Smooth muscle cell (in vitro differentiated cells): ENCODE measurements at regions not wholly inside any gene's neighbourhood (a gene's known extent, or its start where the extent isn't known, plus 50 kb on each side); places are given as distances from the start of the nearest gene placed in this dataset.
A peak's percentile ranks its signal among the peaks of the same experiment; 100 is the strongest.

Source experiments
- DNase-seq: peaks from one replicate; lab custom pipeline; 2025; ENCODE audit not compliant: unreplicated experiment; lab: John Stamatoyannopoulos, UW
- H2AFZ ChIP-seq: fragments of 200-600 bp; sonication (generic); 2 replicates; pipeline ENCODE4 v1.6.0; 2016; ENCODE audit warnings: antibody characterized with exemption, low read depth, mild to moderate bottlenecking
- H3F3A ChIP-seq: fragments of 200-600 bp; sonication (generic); 2 replicates; pipeline ENCODE4 v1.6.0; 2017; ENCODE audit warnings: antibody characterized with exemption, low read depth
- H3K27ac ChIP-seq: fragments of 200-600 bp; sonication (generic); 2 replicates; pipeline ENCODE4 v1.5.1; 2016; ENCODE audit warnings: low read depth, mild to moderate bottlenecking
- H3K27me3 ChIP-seq: fragments of 200-600 bp; sonication (generic); 2 replicates; pipeline ENCODE4 v1.6.1; 2016; ENCODE audit warnings: low read depth, mild to moderate bottlenecking
- H3K36me3 ChIP-seq: fragments of 200-600 bp; sonication (generic); 2 replicates; pipeline ENCODE4 v1.5.1; 2016; ENCODE audit warnings: low read depth
- H3K4me1 ChIP-seq: fragments of 200-600 bp; sonication (generic); 2 replicates; pipeline ENCODE4 v1.5.1; 2016; ENCODE audit warnings: low read depth
- H3K4me2 ChIP-seq: fragments of 200-600 bp; sonication (generic); 2 replicates; pipeline ENCODE4 v1.6.0; 2016; ENCODE audit warnings: mild to moderate bottlenecking
- H3K4me3 ChIP-seq: fragments of 200-600 bp; sonication (generic); 2 replicates; pipeline ENCODE4 v1.5.1; 2016; ENCODE audit warnings: mild to moderate bottlenecking
- H3K79me2 ChIP-seq: fragments of 200-600 bp; sonication (generic); 2 replicates; pipeline ENCODE4 v1.6.0; 2016; ENCODE audit warnings: low read depth, mild to moderate bottlenecking
- H3K9ac ChIP-seq: fragments of 200-600 bp; sonication (generic); 2 replicates; pipeline ENCODE4 v1.6.0; 2016; ENCODE audit warnings: low read depth
- H3K9me3 ChIP-seq: fragments of 200-600 bp; sonication (generic); replicated peaks from 2 replicates; pipeline ENCODE4 v1.5.1; 2016; ENCODE audit warnings: low read depth
- H4K20me1 ChIP-seq: fragments of 200-600 bp; sonication (generic); 2 replicates; pipeline ENCODE4 v1.6.0; 2016; ENCODE audit warnings: low read depth
- WGBS: methylation state at CpG from one replicate; pipeline ENCODE4 v1.1.7; 2016; ENCODE audit warnings: low lambda C conversion rate; 5-methylcytosine and 5-hydroxymethylcytosine counted together
- TF ChIP-seq, protein P1 (sequence below): fragments of 200-600 bp; sonication (generic); IDR thresholded peaks from 2 replicates; pipeline ENCODE4 v1.5.1; 2017; ENCODE audit warnings: borderline replicate concordance, mild to moderate bottlenecking, antibody characterized with exemption; ENCODE audit not compliant: insufficient read depth, poor library complexity, severe bottlenecking

DNA sequence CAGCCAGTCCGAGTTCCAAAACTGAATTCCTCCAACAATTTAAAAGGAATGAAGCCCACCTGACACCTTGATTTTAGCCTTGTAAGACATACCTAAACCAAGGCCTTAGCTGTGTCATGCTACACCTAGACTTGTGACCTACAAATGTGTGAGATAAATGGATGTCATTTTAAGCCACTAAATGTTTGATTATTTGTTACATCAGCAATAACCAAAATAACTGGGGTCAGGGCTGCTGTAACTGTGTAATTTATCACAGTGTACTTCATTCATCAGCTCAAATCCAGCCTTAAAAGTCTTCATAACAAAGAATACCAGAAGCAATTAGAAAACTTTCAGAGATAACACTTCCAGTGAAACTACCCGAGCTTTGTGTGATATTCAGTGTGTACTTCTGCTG, 673.0 kb upstream of the ANO3 start:
- Histone ChIP-seq H3K79me2 (no peaks in the 10 kb centered on the region), H3K4me2 (no peak overlapping the region), H3K9ac (no peak overlapping the region), H3K36me3 (no peaks in the 10 kb centered on the region), H3F3A (no peaks in the 10 kb centered on the region), H3K27me3 (no peaks in the 10 kb centered on the region), H3K4me1 (no peaks in the 10 kb centered on the region), H3K9me3 (no peaks in the 10 kb centered on the region), H3K27ac (no peak overlapping the region), H4K20me1 (no peaks in the 10 kb centered on the region), H2AFZ (peak overlapping the region; percentile 55), H3K4me3 (no peak overlapping the region)
- 82% methylated on average over 2 of the region's 2 CpGs for WGBS
- no peak for DNase-seq
- TF ChIP-seq, protein P1, sequence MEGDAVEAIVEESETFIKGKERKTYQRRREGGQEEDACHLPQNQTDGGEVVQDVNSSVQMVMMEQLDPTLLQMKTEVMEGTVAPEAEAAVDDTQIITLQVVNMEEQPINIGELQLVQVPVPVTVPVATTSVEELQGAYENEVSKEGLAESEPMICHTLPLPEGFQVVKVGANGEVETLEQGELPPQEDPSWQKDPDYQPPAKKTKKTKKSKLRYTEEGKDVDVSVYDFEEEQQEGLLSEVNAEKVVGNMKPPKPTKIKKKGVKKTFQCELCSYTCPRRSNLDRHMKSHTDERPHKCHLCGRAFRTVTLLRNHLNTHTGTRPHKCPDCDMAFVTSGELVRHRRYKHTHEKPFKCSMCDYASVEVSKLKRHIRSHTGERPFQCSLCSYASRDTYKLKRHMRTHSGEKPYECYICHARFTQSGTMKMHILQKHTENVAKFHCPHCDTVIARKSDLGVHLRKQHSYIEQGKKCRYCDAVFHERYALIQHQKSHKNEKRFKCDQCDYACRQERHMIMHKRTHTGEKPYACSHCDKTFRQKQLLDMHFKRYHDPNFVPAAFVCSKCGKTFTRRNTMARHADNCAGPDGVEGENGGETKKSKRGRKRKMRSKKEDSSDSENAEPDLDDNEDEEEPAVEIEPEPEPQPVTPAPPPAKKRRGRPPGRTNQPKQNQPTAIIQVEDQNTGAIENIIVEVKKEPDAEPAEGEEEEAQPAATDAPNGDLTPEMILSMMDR: no peak

DNA sequence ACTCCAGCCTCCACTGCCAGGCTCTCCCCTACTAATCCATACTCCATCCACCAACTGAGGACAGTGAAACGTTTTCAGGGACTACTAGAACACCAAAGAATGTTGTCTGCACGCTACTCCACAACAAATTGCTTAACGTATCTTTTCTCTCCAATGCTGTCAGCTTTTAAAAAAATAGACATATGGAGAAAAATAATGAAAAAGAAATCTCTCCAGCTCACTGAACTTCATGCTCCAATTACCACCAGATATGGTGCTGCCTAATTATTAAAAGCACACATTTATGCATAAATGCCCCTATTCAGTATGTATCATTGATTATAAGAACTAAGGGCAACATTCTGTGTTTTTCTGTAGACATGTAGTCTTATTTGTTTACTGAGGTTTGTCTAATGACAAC, 672.2 kb upstream of the ANO3 start:
- Histone ChIP-seq H3K79me2 (no peaks in the 10 kb centered on the region), H3K27me3 (no peaks in the 10 kb centered on the region), H3K27ac (no peak overlapping the region), H3K4me1 (no peaks in the 10 kb centered on the region), H3K36me3 (no peaks in the 10 kb centered on the region), H4K20me1 (no peaks in the 10 kb centered on the region), H2AFZ (peak overlapping the region; percentile 55), H3K4me2 (no peak overlapping the region), H3K4me3 (no peak overlapping the region), H3K9ac (no peak overlapping the region), H3K9me3 (no peaks in the 10 kb centered on the region), H3F3A (no peaks in the 10 kb centered on the region)
- no peak for DNase-seq
- 75% methylated on average over 3 of the region's 3 CpGs for WGBS
- TF ChIP-seq, protein P1: no peak

DNA sequence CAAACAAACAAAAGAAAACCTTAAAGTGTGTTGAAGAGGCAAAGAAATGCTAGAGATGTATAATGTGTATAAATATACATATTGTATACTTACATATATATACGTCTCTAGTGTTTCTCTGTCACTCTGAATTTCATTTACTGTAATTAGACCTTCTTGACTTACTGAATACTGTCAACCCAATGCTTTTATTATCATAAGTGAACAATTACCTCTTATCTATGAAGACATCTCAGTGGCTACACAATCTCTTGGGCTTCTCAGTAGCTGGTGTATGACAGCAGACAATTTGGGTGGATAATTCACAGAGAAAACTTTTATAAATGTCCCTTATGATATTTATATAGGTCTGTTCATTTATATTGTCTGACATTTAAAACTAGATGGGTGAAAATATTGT, 664.1 kb upstream of the ANO3 start:
- no peaks in the 10 kb centered on the region for H3K27me3 ChIP-seq
- no peaks in the 10 kb centered on the region for H3K79me2 ChIP-seq
- no peak overlapping the region for H2AFZ ChIP-seq
- H3K9me3 ChIP-seq: no peaks in the 10 kb centered on the region
- WGBS: 86% methylated on average over 1 of the region's 1 CpG
- no peaks in the 10 kb centered on the region for H3K36me3 ChIP-seq
- DNase-seq: no peak
- no peak overlapping the region for H3K4me2 ChIP-seq
- H4K20me1 ChIP-seq: no peaks in the 10 kb centered on the region
- H3F3A ChIP-seq: no peaks in the 10 kb centered on the region
- no peaks in the 10 kb centered on the region for H3K4me1 ChIP-seq
- TF ChIP-seq, protein P1: no peak
- no peak overlapping the region for H3K4me3 ChIP-seq
- no peak overlapping the region for H3K9ac ChIP-seq
- no peak overlapping the region for H3K27ac ChIP-seq

DNA sequence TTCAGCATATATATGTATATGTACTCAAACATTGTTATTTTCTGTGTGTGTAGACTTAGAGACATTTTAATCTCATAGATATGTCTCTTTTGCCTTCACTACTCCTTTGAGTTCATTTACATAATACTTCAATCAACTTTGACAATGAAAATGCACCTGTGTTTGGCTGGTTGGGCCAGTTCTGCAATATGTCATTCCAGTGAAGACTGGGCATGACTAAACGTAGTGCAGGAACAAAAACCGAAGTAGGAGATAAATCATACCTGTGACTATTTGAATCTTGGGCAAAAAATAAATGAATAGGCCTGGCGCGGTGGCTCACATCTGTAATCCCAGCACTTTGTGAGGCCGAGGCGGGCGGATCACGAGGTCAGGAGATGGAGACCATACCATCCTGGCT, 640.0 kb upstream of the ANO3 start:
- DNase-seq: no peak
- H3K4me3 ChIP-seq: no peak overlapping the region
- H3K36me3 ChIP-seq: no peaks in the 10 kb centered on the region
- H2AFZ ChIP-seq: no peak overlapping the region
- H3K4me1 ChIP-seq: no peaks in the 10 kb centered on the region
- H3K27ac ChIP-seq: no peak overlapping the region
- no peaks in the 10 kb centered on the region for H3K27me3 ChIP-seq
- TF ChIP-seq, protein P1: no peak
- H3F3A ChIP-seq: no peaks in the 10 kb centered on the region
- WGBS: 94% methylated on average over 8 of the region's 8 CpGs
- H4K20me1 ChIP-seq: no peaks in the 10 kb centered on the region
- H3K9ac ChIP-seq: no peak overlapping the region
- no peak overlapping the region for H3K4me2 ChIP-seq
- no peaks in the 10 kb centered on the region for H3K79me2 ChIP-seq
- H3K9me3 ChIP-seq: no peaks in the 10 kb centered on the region
